H1 (cell line): ENCODE measurements at regions not wholly inside any gene's neighbourhood (a gene's known extent, or its start where the extent isn't known, plus 50 kb on each side); places are given as distances from the start of the nearest gene placed in this dataset.

Source experiments
- CBX5 ChIP-seq: fragments of 300-800, 300-1000 bp; sonication (generic); IDR thresholded peaks from 2 replicates; pipeline ENCODE4 v1.7.1; 2016; ENCODE audit warnings: antibody characterized with exemption, low read length, low read depth
- CHD1 ChIP-seq: IDR thresholded peaks from 2 replicates; pipeline ENCODE4 v1.6.1; 2012; ENCODE audit warnings: low read depth, low read length, improper control_type of control experiment
- E2F6 ChIP-seq: IDR thresholded peaks from 2 replicates; pipeline ENCODE4 v1.6.1; 2012; ENCODE audit warnings: inconsistent platforms
- EP300 ChIP-seq, 2 experiments: IDR thresholded peaks; 1 replicate in 1 of 2; 2 replicates in 1 of 2; pipeline ENCODE4 v1.6.1; 2011 to 2012; ENCODE audit warnings: low read depth in 2 of 2, low read length in 2 of 2, mild to moderate bottlenecking in 2 of 2, borderline replicate concordance in 1 of 2, inconsistent platforms in 1 of 2, moderate library complexity in 1 of 2
- HDAC6 ChIP-seq: IDR thresholded peaks from one replicate; pipeline ENCODE4 v1.7.1; 2012; ENCODE audit warnings: low read depth, mild to moderate bottlenecking, inconsistent platforms, low read length, moderate library complexity
- TAF1 ChIP-seq: IDR thresholded peaks from 2 replicates; pipeline ENCODE4 v1.6.1; 2011; ENCODE audit warnings: mild to moderate bottlenecking, low read depth, low read length
- YY1 ChIP-seq: IDR thresholded peaks from 2 replicates; pipeline ENCODE4 v1.6.1; 2011; ENCODE audit warnings: low read depth, mild to moderate bottlenecking, low read length
- TF ChIP-seq, protein P1 (sequence below), 3 experiments: IDR thresholded peaks; 1 replicate in 2 of 3; 2 replicates in 1 of 3; pipeline versions ENCODE4 v1.5.1 to v1.6.1; 2011; ENCODE audit warnings: low read length in 3 of 3, mild to moderate bottlenecking in 3 of 3, inconsistent platforms in 2 of 3, low read depth in 1 of 3, moderate library complexity in 1 of 3; ENCODE audit not compliant: insufficient read depth in 1 of 3; ENCODE audit errors: control extremely low read depth in 1 of 3

DNA sequence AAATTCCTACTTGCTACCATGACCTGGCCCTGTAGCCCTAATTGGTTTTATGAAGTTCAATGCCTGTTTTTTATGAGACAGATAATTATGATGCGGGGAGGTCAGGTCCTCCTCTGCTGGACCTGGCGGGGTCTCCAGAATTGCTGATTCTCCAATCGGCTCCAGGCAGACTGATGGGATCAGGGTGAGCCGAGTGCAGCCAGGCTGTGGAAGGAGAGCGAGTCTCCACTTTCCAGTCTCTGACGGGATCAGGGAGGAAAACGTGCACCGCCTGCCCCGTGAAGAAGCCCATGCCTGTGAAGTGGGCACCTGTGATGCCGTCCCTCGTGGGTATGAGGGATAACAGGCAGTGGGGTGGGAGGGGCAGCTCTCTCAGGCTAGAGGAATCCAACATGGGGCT, 71.5 kb upstream of the HSPA9 start:
- TF ChIP-seq YY1 (no peak), EP300 (IDR thresholded peaks at IDR 0.05; ENCODE audit: borderline replicate concordance in 1 of 2, low read depth in 2 of 2, low read length in 2 of 2) (no peak), CHD1 (no peak), HDAC6 (no peak), CBX5 (no peak), E2F6 (no peak), TAF1 (no peak)
- TF ChIP-seq, protein P1, sequence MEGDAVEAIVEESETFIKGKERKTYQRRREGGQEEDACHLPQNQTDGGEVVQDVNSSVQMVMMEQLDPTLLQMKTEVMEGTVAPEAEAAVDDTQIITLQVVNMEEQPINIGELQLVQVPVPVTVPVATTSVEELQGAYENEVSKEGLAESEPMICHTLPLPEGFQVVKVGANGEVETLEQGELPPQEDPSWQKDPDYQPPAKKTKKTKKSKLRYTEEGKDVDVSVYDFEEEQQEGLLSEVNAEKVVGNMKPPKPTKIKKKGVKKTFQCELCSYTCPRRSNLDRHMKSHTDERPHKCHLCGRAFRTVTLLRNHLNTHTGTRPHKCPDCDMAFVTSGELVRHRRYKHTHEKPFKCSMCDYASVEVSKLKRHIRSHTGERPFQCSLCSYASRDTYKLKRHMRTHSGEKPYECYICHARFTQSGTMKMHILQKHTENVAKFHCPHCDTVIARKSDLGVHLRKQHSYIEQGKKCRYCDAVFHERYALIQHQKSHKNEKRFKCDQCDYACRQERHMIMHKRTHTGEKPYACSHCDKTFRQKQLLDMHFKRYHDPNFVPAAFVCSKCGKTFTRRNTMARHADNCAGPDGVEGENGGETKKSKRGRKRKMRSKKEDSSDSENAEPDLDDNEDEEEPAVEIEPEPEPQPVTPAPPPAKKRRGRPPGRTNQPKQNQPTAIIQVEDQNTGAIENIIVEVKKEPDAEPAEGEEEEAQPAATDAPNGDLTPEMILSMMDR (IDR thresholded peaks at IDR 0.05; ENCODE audit: control extremely low read depth in 1 of 3, insufficient read depth in 1 of 3, low read depth in 1 of 3, low read length in 3 of 3): no peak
